GM18511 (cell line): ENCODE measurements at regions not wholly inside any gene's neighbourhood (a gene's known extent, or its start where the extent isn't known, plus 50 kb on each side); places are given as distances from the start of the nearest gene placed in this dataset.
A peak's percentile ranks its signal among the peaks of the same experiment; 100 is the strongest.

ENCODE experiments used
- ATAC-seq: cut with Tn5 transposase; IDR thresholded peaks from one replicate; pipeline ENCODE4 v1.9.1; 2021; ENCODE audit warnings: mild to moderate bottlenecking, moderate library complexity; ENCODE audit not compliant: unreplicated experiment

DNA sequence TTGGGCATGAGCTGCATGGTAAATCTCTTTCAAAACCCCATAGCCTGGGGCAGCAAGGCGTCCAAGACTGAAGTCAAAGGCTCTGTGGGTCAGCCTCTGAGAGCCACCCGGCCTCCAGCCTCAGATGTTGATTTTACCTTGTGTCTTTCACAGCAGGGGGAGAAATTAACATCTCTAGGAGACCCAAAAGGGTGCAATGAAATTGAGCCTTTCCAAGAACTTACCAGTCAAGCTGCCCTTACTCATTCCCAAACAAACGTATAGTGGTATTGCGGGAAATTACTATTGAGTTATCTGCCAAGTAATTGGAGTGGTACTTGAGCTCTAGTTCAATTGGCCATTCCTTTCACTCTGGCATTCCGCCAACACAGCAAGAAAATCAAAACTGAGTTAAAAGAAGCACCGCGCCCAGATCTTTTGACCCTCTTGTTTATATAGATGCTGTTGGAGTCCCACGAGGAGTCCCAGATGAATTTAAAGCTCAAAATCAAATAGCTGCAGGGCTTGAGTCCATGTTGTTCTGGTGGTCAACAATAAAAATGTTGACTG is 380.7 kb upstream of the SYT1 start:
- ATAC-seq = no peak

DNA sequence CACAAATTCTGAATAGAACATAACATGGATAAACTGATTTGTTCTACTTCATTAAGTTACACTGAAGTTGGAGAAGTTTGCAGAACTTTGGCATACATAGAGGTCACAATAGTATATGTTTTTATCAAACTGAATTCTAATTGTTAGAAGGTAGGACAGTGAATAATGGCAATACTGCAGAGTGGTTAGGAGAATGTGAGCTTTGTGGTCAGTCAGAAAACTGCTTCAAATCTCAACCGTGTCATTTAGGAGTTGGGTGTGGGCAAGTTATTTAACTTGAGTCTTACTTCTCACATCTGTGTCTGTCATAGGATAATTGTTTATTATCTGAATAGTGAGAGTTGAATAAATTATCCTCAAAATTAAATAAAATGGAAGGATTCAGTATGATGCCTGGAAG is 374.6 kb upstream of the SYT1 start:
- ATAC-seq = no peak

DNA sequence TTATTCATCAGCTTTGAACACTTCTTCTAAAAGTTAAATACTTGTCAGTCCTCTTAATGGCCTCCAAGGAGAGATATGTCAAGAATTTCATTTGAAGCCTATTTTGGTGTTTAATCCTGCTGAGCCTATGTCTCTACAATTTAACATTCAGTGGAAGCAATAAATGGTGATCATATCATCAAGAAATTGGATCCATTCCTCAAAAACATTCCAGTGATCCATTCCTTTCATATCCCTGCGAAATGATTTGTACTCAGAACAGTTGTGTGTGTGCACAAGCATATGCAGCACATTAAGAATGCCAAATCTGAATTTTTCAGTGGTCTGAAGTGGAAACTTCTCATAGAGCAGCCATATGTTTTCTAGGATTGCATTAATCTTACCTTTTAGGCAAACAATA is 373.7 kb upstream of the SYT1 start:
- no peak for ATAC-seq

DNA sequence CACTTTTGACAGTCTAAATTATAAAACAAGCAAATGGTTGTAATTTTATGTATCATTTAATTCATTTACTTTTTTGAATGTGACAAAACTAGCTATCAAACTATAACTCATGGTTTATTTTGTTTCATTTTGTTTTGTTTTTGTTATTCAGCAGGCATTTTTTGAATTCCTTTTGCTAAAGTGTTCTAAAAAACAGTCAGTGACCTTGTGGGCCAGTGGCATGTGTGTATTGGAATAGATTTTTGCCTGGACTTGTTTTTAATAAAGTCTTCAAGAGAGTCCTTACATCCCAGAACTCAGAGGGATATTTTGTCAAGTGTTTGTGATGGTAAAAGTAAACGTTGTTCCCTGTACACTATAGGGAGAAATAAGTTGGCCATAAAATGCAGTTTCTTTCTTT is 369.7 kb upstream of the SYT1 start:
- ATAC-seq = no peak

DNA sequence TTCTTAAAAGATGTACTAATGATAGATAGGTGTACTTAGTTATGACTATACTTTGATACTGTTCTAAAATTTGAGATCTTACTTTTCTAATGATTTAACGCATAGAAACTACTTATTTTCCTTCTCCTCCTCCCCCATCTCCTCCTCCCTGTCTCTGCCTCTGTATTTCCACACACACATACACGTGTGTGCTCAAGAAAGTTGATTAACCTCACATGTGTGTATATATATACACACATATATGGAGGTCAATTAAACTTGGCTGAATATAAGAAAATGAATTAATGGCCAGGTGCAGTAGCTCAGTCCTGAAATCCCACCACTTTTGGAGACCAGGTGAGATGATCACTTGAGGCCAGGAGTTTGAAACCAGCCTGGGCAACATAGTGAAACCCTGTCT is 362.7 kb upstream of the SYT1 start:
- ATAC-seq = no peak

DNA sequence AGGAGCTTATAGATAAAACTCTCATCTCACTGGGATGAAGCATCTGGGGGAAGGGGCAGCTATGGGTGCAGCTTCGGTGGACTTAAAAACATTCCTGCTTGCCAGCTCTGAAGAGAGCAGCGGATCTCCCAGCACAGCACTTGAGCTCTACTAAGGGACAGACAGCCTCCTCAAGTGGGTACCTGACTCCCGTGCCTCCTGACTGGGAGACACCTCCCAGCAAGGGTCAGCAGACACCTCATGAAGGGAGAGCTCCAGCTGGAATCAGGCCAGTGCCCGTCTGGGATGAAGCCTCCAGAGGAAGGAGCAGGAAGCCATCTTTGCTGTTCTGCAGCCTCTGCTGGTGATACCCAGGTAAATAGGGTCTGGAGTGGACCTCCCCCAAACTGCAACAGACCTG is 345.2 kb upstream of the SYT1 start:
- ATAC-seq = no peak

DNA sequence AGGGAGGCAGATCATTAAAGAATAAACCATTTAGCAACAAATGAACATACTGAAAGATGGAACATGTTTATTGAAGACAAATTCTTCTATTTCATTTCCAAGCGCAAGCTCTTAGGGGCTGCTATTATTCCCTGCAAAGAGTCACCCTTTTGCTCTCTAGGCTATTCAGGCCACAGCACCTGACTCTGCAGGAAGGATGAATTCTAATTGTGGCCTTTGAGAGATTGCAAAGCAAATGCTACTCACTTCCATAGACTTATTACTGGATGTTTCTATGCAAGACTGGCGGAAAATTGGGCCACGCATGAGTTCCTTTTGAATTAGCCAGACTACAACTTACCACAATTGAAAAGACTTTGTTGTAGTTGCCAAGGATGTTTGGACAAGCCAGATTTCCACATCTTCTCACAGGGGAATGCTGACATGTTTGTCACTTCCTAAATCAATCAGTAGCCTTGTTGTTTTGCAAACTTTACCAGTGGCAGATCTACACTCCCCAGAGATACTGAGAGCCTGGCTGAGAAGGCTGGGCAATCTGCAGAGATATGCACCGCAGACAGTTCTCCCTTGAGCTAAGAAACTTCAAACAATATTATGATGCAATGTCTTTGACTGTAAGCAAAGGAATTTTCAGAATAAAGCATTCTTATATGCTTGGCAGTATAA is 334.3 kb upstream of the SYT1 start:
- ATAC-seq = no peak

DNA sequence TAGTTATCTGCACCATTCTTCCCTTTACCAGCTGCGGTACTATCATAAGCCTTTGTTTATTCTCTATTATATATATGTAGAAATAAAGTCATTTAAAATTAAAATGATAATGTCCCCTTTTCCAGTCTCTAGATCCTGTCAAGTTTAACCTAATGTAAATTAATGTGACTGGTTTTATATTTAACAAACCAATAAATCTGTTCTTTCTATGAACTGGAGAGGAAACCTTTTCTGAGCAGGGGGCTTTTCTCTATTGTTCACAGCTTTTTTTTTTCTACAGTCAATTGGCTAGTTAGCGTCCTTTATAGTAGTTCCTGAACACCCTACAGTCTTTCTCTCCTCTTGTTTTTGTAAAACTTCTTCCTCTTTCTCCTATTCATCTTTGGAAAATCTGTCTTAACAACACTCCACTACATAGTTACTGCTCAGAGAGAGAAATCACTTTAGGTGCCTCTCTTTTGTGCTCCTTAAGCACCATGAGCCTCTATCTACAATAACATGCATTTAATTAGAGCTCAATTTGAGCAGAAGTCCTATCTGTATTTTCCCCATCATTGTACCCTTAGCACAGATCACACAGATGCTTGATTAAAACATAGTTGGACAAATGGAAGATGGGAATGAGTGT is 332.6 kb upstream of the SYT1 start:
- no peak for ATAC-seq

DNA sequence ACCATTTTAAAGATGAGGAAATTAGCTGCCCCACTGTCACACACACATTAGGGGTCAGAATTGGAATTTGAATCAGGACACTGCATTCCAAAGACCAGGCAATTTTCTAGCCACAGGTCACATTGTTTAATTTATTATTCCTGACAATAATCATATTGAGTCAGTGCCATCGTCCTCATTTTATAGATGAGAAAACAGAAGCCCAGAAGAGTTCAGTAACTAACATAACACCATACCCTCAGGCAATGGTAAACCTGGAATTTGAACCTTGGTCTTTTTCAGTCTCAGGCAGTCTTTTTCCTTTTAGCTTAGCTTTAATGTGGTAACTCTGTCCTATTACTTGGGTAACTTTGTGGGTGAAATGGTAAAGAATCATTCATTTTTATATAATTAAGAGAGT is 330.3 kb upstream of the SYT1 start:
- no peak for ATAC-seq

DNA sequence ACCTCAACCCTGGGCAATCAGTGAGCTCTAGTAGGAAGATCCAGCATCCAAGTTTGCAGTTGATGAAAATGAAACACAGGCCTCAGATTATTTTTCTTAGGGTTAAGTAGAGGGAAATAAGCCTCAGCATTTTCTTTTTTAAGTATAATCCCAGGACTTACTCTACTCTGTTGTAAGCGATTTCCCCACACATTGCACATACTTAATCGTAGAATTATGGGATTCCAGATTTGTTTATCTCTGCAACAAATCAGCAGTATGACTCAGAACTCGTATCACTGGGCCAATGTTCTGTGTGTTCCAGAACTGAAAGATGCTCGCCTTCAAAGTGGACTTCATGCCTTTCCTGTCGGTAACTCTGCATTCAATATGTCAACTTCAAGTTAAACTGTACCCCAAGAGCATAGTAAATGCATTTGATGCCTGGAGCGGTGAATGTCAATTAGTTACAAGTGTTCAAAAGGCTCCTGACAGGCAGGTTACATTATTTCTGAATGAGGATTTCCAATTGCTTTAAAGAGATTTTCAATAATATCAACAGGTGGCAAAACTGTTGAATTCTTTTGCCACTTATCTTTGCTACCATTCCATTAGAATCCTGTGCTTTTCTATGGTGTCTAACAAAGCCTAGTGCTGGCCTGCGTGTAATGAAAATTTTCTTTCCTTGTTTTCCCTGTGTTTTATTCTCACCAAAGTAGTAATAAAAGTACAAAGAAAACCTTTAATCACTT is 323.8 kb upstream of the SYT1 start:
- ATAC-seq = no peak

DNA sequence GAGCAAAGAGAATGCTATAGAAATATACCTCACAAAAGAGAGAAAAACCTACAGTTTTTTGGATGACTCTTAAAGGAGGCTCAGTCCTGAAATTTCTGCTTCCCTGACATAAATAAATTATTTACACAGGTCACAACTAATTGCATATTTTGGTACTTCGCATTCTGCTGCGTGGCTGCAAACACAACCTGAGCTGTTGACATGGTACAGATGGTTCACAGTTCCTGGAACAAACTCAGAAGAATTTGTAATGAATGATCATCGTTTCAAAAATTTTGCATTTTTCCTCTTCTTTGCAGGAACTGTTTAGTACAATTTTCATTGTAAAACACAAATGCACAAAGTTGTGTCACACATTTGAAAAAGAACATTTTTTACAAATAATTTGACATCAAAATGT is 313.7 kb upstream of the SYT1 start:
- no peak for ATAC-seq

DNA sequence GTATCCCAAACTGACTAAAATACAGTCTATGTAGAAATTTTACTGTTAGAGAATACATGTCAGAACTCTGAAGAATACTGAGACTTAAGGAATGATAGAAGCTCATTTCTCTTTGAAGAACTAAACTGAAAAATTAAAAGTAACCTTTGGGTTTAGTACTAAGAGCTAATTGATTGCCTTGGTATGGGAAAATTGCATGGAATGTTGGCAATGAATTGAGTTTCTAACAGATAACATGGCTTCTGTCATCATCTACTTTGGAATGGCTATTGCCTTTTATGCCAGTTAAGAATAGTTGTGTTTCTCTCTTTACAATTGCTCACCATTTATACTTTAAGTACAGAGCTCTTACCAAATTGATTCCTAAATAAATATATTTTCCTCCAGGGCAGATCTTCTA is 308.8 kb upstream of the SYT1 start:
- ATAC-seq = no peak

DNA sequence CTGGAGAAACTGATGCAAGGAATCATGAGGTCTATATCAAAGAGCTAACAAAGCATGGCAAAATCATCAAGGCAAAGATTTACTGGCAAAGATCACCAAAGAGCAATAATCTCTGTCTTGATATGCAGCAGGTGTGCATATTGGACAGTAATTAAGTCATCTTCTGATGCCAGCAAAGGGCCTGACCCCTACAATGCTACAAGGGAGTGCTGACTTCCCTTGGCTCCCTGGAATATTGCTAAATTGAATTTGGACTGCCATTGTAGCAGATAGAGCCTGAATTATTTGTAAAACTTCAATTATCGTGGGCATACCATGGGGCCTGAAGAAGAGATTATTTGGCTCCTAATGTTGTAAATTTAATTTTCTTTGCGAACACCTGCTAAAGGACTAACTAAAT is 307.9 kb upstream of the SYT1 start:
- ATAC-seq = no peak

DNA sequence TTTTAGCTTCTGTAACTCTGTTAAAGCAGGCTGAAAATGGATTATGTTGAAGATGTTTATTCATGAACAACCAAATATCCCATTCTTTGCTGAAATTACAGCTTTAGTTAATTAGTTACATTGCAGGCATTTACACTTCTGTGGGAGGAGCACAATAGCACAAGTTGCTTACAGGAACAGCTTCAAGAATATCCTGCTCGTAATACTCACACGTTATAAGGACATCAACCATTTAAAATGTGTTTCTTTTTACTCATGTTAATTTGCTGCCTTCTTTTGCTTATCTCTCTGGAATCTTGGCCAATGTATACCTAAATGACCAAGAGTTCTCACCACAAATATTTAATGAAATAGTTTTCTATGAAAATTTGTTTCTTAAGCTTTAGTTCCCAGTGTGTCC is 305.2 kb upstream of the SYT1 start:
- no peak for ATAC-seq

DNA sequence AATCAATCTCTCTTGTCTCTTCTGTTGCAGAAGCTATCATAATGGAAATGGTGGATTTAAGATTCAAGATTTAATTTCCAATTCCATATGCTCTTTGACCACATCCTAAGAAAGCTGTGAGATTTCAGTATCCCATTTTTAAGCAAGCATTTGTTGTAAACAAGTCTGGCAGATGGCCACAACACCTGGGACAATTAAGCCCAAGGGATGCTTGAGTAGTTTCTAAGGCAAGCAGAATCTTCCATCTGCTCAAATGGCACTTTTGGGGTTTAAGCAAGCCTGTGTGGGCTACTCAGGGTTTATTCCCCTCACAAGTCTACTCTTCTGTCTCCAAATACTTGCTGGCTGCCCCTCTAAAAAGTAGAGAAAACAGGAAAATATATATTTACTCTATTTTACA is 304.7 kb upstream of the SYT1 start:
- no peak for ATAC-seq

DNA sequence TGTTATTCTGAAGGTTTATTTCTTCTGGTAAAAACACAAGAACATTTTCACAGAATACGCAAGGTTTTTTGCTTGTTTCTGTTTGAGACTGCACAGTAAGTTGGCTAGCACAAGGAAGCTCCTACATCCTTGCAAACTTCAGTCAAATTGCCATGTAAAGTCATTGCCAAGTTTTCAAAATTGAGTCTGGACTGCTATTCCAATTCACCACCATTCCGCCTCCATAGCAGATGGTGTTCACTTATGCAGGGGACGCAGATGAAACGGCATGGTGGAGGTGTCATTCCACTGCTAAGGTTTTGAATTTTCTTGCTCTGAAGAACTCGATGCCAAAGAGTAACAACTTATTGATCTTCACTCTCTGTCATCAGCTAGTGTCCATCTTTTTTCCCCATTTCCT is 303.9 kb upstream of the SYT1 start:
- no peak for ATAC-seq

DNA sequence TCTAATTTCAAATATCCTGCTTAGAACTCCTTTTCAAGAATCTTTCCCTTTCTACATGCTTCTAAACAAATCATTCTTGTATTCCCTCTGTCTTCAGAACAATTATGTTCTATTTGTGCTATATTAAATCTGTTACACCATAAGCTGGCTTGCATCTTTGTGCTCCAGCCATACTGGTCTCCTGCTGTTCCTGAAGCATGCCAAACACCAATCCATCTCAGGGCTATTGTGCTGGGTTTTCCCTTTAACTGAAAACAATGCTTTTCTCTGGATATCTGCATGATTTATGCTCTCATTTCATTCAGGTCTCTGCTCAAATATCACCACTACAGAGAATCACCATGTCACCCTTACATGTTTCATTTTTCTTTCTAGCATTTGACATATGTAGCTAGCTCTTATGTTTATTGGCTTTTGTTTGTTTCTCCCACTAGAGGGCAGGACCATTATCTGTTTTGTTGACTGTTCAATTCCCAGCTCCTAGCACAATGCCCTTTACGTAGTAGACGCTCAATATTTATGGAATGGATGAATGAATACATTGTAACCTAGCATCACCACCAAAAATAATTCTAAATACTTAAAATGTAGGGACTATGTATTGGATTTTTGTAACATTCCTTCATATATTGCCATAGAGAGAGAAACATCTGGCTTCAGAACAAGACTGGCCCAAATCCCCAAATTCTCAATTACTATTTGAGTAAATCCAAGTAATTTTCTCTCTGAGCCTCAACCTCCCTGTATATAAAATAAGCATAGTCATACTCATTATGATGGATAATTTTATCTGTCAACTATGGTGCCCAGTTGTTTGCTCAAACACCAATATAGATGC is 302.0 kb upstream of the SYT1 start:
- peak; percentile 47 for ATAC-seq

DNA sequence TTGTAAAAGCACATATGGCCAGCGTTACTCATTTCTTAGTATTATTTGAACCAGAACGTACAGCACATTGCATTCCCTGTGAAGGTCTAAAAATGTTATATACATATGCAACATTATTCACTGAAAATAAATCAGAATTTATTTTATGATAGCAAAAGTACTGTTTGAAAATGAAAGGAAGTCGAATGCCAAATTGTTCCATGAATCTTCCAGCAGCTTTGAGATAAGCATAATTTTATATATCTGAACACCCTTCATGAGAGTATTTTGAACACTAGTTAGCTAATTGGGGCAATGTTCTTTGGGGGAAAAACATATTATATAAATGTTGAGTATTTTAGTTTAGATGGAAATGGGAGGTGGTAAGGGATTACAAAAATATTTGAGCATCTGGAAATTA is 300.7 kb upstream of the SYT1 start:
- no peak for ATAC-seq

DNA sequence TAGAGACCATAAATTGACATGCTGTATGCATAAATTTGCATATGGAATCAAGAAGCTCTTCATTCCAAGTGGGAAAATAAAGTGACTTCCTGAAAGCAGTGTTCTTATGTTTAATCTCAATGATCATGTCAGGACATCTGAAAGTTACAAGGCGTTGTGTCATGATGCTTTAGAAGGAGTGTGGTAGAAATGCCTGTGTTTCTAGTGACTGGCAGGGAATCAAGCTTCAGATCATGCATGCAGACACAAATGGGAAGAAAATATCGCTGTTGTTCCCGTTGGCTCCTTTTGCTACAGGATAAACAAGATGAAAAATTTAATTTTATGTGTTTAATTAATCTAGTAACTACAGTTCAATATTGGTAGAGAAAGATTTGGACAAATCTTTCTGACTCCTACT is 298.1 kb upstream of the SYT1 start:
- no peak for ATAC-seq

DNA sequence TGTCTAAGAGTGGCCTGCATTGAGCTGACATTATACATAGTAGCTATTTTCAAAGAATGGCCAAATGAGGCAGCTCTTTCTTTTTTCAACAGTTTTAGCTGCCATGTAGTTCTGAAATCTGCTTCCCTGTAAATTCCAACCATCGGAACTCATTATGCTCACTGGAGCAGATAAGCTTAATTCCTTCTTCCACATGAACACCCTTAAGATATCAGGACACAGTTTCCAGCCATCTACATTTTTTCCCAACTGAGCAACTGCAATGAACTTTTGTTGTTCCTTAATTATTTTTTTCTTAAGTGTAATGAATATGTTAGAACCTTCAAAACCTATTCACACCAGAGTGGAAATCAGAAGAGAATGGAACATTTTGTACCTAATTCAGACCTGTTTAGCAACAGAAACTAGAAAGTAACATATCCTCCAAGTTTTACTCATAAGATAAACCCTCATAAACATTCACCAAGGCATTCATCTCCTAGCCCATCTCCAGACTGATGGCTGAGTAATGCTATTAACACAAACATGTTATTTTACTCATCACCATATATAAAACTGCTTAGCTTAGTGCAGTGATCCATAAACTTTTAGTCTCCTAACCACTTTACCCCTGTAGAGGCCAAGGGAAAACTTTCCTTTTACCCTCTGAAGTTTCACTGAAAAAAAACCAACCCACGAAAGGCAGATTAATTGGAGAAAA is 296.1 kb upstream of the SYT1 start:
- ATAC-seq = no peak

DNA sequence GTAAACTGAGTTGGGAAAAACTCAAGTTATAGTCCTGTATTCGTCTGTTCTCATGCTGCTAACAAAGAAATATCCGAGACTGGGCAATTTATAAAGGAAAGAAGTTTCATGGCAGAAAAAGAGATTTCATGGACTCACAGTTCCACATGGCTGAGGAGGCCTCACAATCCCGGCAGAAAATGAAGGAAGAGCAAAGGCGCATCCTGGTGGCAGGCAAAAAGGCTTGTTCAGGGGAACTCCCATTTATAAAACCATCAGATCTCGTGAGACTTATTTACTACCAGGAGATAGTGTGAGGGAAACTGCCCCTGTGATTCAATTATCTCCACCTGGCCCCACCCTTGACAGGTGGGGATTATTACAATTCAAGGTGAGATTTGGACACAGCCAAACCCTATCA is 292.6 kb upstream of the SYT1 start:
- no peak for ATAC-seq
